AG10803 (cell line): ENCODE measurements at regions not wholly inside any gene's neighbourhood (a gene's known extent, or its start where the extent isn't known, plus 50 kb on each side); places are given as distances from the start of the nearest gene placed in this dataset.

Experiments used
- DNase-seq: peaks from one replicate; pipeline ENCODE4 v3.0.0; 2010; ENCODE audit warnings: low read depth
- H3K4me3 ChIP-seq: 2 replicates; pipeline ENCODE4 v1.5.1; 2011; ENCODE audit warnings: mild to moderate bottlenecking, low read length, control low read depth
- CTCF ChIP-seq: conservative IDR thresholded peaks from 2 replicates; pipeline ENCODE4 v1.5.1; 2011; ENCODE audit warnings: mild to moderate bottlenecking, low read length, control low read depth, inconsistent platforms

- TF ChIP-seq CTCF = no peak
- no peak overlapping the region for H3K4me3 ChIP-seq
- no peak for DNase-seq
Measured at GRCh38 chr11:116647305-116648080, 125.3 kb downstream of the BUD13 start.

- no peak overlapping the region for H3K4me3 ChIP-seq
- no peak for TF ChIP-seq CTCF
- no peak for DNase-seq
Measured at GRCh38 chr11:116646191-116646590, 126.6 kb downstream of the BUD13 start.

- DNase-seq = no peak
- no peak overlapping the region for H3K4me3 ChIP-seq
- TF ChIP-seq CTCF = no peak
Measured at GRCh38 chr11:116644941-116645305, 127.9 kb downstream of the BUD13 start.

GRCh38 chr11:116644201-116644940, 128.4 kb downstream of the BUD13 start:
- H3K4me3 ChIP-seq = no peak overlapping the region
- DNase-seq = no peak
- TF ChIP-seq CTCF = no peak

- no peak for DNase-seq
- TF ChIP-seq CTCF = no peak
Measured at GRCh38 chr11:116643521-116643920, 129.3 kb downstream of the BUD13 start.

GRCh38 chr11:116642902-116643301, 129.9 kb downstream of the BUD13 start:
- no peak for TF ChIP-seq CTCF
- DNase-seq = no peak

More at GRCh38 chr11:116643521-116643920, 129.3 kb downstream of the BUD13 start:
- H3K4me3 ChIP-seq = no peak overlapping the region

GRCh38 chr11:116642481-116642880, 130.3 kb downstream of the BUD13 start:
- no peak overlapping the region for H3K4me3 ChIP-seq
- DNase-seq = no peak
- no peak for TF ChIP-seq CTCF

More at GRCh38 chr11:116642902-116643301, 129.9 kb downstream of the BUD13 start:
- H3K4me3 ChIP-seq = no peak overlapping the region
